Activated CD8-positive, alpha-beta memory T cell treated with anti-CD3 and anti-CD28 coated beads for 24 hours (primary cell): ENCODE measurements at regions not wholly inside any gene's neighbourhood (a gene's known extent, or its start where the extent isn't known, plus 50 kb on each side); places are given as distances from the start of the nearest gene placed in this dataset.
"Not testable (repeated sequence)": the region's sequence is repeated elsewhere in the genome, so short reads cannot be mapped to it uniquely, and the experiment has no call there.

Experiments
- DNase-seq: peaks from one replicate; pipeline ENCODE4 v3.0.0-alpha.2; 2020

GRCh38 chr6:84862843-84863242, 98.4 kb upstream of the TBX18 start:
- no peak for DNase-seq

GRCh38 chr6:84860920-84861319, 96.5 kb upstream of the TBX18 start:
- DNase-seq: no peak

GRCh38 chr6:84860509-84860908, 96.1 kb upstream of the TBX18 start:
- DNase-seq: no peak

GRCh38 chr6:84854811-84855400, 90.5 kb upstream of the TBX18 start:
- DNase-seq: no peak

GRCh38 chr6:84853901-84854300, 89.5 kb upstream of the TBX18 start:
- no peak for DNase-seq

- DNase-seq: no peak
Observed at GRCh38 chr6:84848960-84849359, 84.6 kb upstream of the TBX18 start.

- DNase-seq: no peak
Observed at GRCh38 chr6:84847390-84848160, 83.2 kb upstream of the TBX18 start.

- DNase-seq: no peak
Observed at GRCh38 chr6:84842525-84843166, 78.2 kb upstream of the TBX18 start.

GRCh38 chr6:84837068-84837866, 72.9 kb upstream of the TBX18 start:
- DNase-seq: not testable (repeated sequence)

GRCh38 chr6:84836366-84836765, 72.0 kb upstream of the TBX18 start:
- DNase-seq: no peak

- no peak for DNase-seq
Observed at GRCh38 chr6:84835340-84835739, 70.9 kb upstream of the TBX18 start.

GRCh38 chr6:84831924-84832323, 67.5 kb upstream of the TBX18 start:
- DNase-seq: not testable (repeated sequence)

GRCh38 chr6:84825461-84825860, 61.1 kb upstream of the TBX18 start:
- no peak for DNase-seq

GRCh38 chr6:84821314-84821713, 56.9 kb upstream of the TBX18 start:
- not testable (repeated sequence) for DNase-seq

GRCh38 chr6:84816741-84817140, 52.3 kb upstream of the TBX18 start:
- no peak for DNase-seq

GRCh38 chr6:84815896-84816735, 51.7 kb upstream of the TBX18 start:
- no peak for DNase-seq
